ENCODE measurements at regions not wholly inside any gene's neighbourhood (a gene's known extent, or its start where the extent isn't known, plus 50 kb on each side); places are given as distances from the start of the nearest gene placed in this dataset.

DNA sequence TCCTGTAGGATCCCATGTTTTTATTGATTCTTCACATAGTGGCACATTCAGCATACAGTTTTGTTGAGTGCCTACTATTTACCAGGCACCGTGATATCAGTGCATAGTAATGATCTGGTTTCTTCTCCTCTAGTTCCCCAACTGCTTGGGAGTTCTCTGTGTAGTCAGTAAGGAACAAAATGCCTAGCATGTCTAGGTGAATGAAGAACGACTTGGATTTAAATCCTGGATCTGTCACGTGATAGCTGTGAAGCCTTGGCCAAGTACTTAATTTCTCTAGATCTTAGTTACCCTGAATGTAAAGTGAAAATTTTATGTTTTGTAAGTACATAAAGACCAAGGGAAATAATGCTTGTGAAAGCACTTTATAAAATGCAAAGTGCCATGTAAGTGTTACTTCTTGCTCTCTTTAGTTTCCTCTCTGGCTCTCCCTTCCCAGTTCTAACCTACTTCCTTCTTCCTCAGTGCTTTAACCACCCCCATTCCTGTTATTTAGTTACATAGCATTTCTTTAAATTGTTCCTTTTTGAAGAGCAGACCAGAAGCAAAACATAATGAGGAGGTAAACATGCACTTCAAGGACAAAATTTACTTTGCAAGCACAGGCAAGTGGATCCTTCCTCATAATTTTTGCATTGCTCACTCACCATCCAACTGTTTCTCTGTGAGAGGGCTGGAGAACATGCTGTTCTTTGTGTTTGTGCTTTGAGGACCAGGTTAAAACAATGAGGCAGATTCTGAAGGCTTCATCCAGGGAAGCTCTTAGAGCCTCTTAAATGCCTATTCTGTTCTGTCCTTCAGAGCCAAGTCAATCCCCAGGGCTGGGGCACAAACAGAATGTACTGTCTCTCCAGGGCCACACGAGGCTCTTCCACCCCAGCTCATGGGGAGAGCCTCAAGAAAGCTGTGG, 353.9 kb upstream of the TENM4 start:
- no peak for DNase-seq (ENCODE audit: low read depth)
- no peak overlapping the region for H3K4me3 ChIP-seq (ENCODE audit: control insufficient read depth, low read depth, low read length)
- TF ChIP-seq, protein P1, sequence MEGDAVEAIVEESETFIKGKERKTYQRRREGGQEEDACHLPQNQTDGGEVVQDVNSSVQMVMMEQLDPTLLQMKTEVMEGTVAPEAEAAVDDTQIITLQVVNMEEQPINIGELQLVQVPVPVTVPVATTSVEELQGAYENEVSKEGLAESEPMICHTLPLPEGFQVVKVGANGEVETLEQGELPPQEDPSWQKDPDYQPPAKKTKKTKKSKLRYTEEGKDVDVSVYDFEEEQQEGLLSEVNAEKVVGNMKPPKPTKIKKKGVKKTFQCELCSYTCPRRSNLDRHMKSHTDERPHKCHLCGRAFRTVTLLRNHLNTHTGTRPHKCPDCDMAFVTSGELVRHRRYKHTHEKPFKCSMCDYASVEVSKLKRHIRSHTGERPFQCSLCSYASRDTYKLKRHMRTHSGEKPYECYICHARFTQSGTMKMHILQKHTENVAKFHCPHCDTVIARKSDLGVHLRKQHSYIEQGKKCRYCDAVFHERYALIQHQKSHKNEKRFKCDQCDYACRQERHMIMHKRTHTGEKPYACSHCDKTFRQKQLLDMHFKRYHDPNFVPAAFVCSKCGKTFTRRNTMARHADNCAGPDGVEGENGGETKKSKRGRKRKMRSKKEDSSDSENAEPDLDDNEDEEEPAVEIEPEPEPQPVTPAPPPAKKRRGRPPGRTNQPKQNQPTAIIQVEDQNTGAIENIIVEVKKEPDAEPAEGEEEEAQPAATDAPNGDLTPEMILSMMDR (conservative IDR thresholded peaks at IDR 0.05; ENCODE audit: control insufficient read depth, insufficient read depth, low read depth, low read length): no peak

DNA sequence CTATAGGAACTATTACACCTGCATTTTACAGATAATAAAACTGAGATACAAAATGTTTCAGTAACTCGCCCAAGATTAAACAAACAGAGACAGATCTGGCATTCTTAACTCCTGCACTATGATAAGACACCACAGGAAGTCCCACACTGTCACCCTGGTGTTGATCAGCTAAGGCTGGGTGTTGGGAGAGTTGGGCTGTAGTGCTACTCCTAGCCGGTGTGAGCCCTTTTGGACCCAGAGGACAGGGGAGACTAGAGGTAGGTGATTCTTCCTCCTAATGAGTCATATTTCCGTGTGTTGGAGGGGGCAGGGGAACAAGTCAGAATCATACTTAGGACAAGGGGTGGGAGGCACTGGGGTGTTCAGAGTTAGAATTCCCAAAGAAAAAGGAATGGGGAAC, 353.2 kb upstream of the TENM4 start:
- DNase-seq (ENCODE audit: low read depth): no peak
- no peak overlapping the region for H3K4me3 ChIP-seq (ENCODE audit: control insufficient read depth, low read depth, low read length)
- TF ChIP-seq, protein P1 (conservative IDR thresholded peaks at IDR 0.05; ENCODE audit: control insufficient read depth, insufficient read depth, low read depth, low read length): no peak

DNA sequence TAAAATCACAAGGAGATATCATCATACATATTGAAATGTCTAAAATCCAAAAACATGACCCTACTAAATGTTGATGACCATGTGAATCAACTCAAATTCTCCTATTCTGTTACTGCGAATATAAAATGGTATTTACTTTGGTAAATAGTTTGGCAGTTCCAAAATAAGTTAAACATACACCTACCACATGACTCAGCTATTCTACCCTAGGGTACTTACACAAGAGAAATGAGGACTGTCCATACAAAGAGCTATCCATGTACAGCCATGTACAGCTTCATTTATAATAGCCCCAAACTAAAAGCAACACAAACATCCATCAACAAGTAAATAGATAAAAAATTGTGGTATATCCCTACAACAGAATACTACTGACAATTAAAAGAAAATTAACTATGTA, 346.1 kb upstream of the TENM4 start:
- TF ChIP-seq, protein P1 (conservative IDR thresholded peaks at IDR 0.05; ENCODE audit: control insufficient read depth, insufficient read depth, low read depth, low read length): no peak
- no peak for DNase-seq (ENCODE audit: low read depth)

GRCh38 chr11:79783833-79784232, 343.0 kb upstream of the TENM4 start:
- no peak overlapping the region for H3K4me3 ChIP-seq (ENCODE audit: control insufficient read depth, low read depth, low read length)
- TF ChIP-seq, protein P1 (conservative IDR thresholded peaks at IDR 0.05; ENCODE audit: control insufficient read depth, insufficient read depth, low read depth, low read length): no peak
- no peak for DNase-seq (ENCODE audit: low read depth)

More for the DNA sequence above, 346.1 kb upstream of the TENM4 start:
- no peak overlapping the region for H3K4me3 ChIP-seq (ENCODE audit: control insufficient read depth, low read depth, low read length)

- TF ChIP-seq, protein P1 (conservative IDR thresholded peaks at IDR 0.05; ENCODE audit: control insufficient read depth, insufficient read depth, low read depth, low read length): no peak
- H3K4me3 ChIP-seq (ENCODE audit: control insufficient read depth, low read depth, low read length): no peak overlapping the region
- no peak for DNase-seq (ENCODE audit: low read depth)
Observed at GRCh38 chr11:79768343-79768742, 327.5 kb upstream of the TENM4 start.

DNA sequence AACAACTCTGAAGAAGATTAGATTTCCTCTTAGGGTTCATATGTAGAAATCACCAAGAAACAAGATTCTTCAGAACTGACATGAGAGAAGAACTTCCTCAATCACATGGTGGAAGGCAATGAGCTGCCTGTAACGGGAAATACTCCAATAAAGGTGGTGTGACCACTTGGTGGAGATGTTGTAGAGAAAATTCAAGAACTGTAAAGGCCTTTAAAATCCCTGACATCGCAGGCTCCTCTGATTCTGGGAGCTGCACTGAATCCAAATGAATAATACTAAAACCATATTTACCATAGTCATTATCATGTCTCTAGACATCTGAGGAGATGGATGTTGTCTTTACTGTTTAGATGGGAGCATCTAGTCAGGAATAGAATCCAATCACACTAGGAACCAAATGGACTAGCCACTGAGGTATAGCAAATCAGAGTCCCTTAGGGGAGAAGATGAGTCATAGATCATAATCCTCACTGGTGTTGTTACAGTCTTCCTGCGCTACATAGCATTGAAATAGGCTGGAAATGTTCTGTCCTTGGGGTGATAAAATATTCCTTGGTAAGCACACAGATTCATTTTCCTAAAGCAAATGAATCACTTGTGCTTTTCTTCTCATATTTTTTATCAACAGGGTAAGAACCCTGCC, 321.6 kb upstream of the TENM4 start:
- no peak overlapping the region for H3K4me3 ChIP-seq (ENCODE audit: control insufficient read depth, low read depth, low read length)
- TF ChIP-seq, protein P1 (conservative IDR thresholded peaks at IDR 0.05; ENCODE audit: control insufficient read depth, insufficient read depth, low read depth, low read length): no peak
- DNase-seq (ENCODE audit: low read depth): peak; percentile 0

All from fibroblast of mammary gland (primary cell).